ENCODE measurements at regions not wholly inside any gene's neighbourhood (a gene's known extent, or its start where the extent isn't known, plus 50 kb on each side); places are given as distances from the start of the nearest gene placed in this dataset.

DNA sequence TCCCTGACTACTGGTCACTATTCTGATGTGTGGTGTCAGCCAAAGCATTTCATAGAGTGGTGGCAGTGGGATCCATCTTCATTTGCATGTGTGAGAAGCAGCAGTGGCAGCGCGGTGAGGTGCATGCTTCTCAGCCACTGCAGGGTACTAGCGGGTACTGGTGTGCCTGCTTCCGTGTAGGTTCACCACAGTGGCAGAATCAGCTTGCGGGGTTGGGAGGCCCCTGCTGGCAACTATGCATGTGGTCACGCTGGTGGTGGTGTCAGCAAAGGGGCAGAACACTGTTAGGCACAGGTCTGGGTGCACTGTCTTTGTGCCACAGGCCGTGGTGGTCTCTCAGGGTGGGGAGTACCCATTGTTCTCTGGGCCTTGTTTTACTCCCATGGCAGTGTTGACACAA, 286.4 kb upstream of the TENM4 start:
- no peak for TF ChIP-seq EP300 (IDR thresholded peaks at IDR 0.05; ENCODE audit: borderline replicate concordance in 1 of 2, low read depth in 2 of 2, low read length in 2 of 2)
- TF ChIP-seq FOSL1 (IDR thresholded peaks at IDR 0.05; ENCODE audit: insufficient read depth, low read depth, low read length): no peak
- TF ChIP-seq JUN (IDR thresholded peaks at IDR 0.05; ENCODE audit: low read depth, low read length): no peak
- TF ChIP-seq, protein P1, sequence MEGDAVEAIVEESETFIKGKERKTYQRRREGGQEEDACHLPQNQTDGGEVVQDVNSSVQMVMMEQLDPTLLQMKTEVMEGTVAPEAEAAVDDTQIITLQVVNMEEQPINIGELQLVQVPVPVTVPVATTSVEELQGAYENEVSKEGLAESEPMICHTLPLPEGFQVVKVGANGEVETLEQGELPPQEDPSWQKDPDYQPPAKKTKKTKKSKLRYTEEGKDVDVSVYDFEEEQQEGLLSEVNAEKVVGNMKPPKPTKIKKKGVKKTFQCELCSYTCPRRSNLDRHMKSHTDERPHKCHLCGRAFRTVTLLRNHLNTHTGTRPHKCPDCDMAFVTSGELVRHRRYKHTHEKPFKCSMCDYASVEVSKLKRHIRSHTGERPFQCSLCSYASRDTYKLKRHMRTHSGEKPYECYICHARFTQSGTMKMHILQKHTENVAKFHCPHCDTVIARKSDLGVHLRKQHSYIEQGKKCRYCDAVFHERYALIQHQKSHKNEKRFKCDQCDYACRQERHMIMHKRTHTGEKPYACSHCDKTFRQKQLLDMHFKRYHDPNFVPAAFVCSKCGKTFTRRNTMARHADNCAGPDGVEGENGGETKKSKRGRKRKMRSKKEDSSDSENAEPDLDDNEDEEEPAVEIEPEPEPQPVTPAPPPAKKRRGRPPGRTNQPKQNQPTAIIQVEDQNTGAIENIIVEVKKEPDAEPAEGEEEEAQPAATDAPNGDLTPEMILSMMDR (IDR thresholded peaks at IDR 0.05; ENCODE audit: control extremely low read depth in 1 of 3, insufficient read depth in 1 of 3, low read depth in 1 of 3, low read length in 3 of 3): peak in 2 of 3 experiments; percentile 7 to 14; a peak in 2 of 4 replicates
- no peak for TF ChIP-seq HDAC2 (IDR thresholded peaks at IDR 0.05; ENCODE audit: borderline replicate concordance in 1 of 2, low read depth in 2 of 2, low read length in 2 of 2)
- TF ChIP-seq POLR2A (IDR thresholded peaks at IDR 0.05; ENCODE audit: control extremely low read depth in 1 of 2, low read depth in 2 of 2, low read length in 2 of 2): no peak
- TF ChIP-seq ASH2L (IDR thresholded peaks at IDR 0.05; ENCODE audit: low read length): no peak
- no peak for TF ChIP-seq POLR2AphosphoS5 (IDR thresholded peaks at IDR 0.05; ENCODE audit: low read depth, low read length)

Data from H1 (cell line).